Fibroblast of gingiva (primary cell): ENCODE measurements at regions not wholly inside any gene's neighbourhood (a gene's known extent, or its start where the extent isn't known, plus 50 kb on each side); places are given as distances from the start of the nearest gene placed in this dataset.
"Not testable (repeated sequence)": the region's sequence is repeated elsewhere in the genome, so short reads cannot be mapped to it uniquely, and the experiment has no call there.

ENCODE experiments used
- DNase-seq: peaks from one replicate; pipeline ENCODE4 v3.0.0-alpha.2; 2011; ENCODE audit warnings: low read depth

GRCh38 chr16:73951481-73951880 lies 345.1 kb upstream of the PSMD7 start:
- no peak for DNase-seq

- DNase-seq = peak; percentile 95
Measured at GRCh38 chr16:73949574-73950320, 346.9 kb upstream of the PSMD7 start.

- no peak for DNase-seq
Measured at GRCh38 chr16:73945631-73946030, 351.0 kb upstream of the PSMD7 start.

- DNase-seq = not testable (repeated sequence)
Measured at GRCh38 chr16:73943184-73943583, 353.4 kb upstream of the PSMD7 start.

- DNase-seq = not testable (repeated sequence)
Measured at GRCh38 chr16:73940786-73941185, 355.8 kb upstream of the PSMD7 start.

GRCh38 chr16:73923951-73924350 lies 372.7 kb upstream of the PSMD7 start:
- no peak for DNase-seq

GRCh38 chr16:73921295-73921694 lies 375.3 kb upstream of the PSMD7 start:
- DNase-seq = no peak

GRCh38 chr16:73916829-73917594 lies 379.6 kb upstream of the PSMD7 start:
- DNase-seq = peak; percentile 36

- no peak for DNase-seq
Measured at GRCh38 chr16:73915935-73916334, 380.7 kb upstream of the PSMD7 start.

- DNase-seq = peak; percentile 38
Measured at GRCh38 chr16:73915140-73915539, 381.5 kb upstream of the PSMD7 start.

- DNase-seq = no peak
Measured at GRCh38 chr16:73912850-73913249, 383.8 kb upstream of the PSMD7 start.

GRCh38 chr16:73912281-73912680 lies 384.3 kb upstream of the PSMD7 start:
- no peak for DNase-seq

- DNase-seq = no peak
Measured at GRCh38 chr16:73909529-73910035, 387.0 kb upstream of the PSMD7 start.

- DNase-seq = no peak
Measured at GRCh38 chr16:73891129-73891542, 405.5 kb upstream of the PSMD7 start.

- no peak for DNase-seq
Measured at GRCh38 chr16:73890186-73891128, 406.2 kb upstream of the PSMD7 start.

- no peak for DNase-seq
Measured at GRCh38 chr16:73888840-73889490, 407.6 kb upstream of the PSMD7 start.

- DNase-seq = no peak
Measured at GRCh38 chr16:73887911-73888310, 408.7 kb upstream of the PSMD7 start.

GRCh38 chr16:73886426-73886825 lies 410.2 kb upstream of the PSMD7 start:
- DNase-seq = no peak

- no peak for DNase-seq
Measured at GRCh38 chr16:73885319-73885718, 411.3 kb upstream of the PSMD7 start.

GRCh38 chr16:73883841-73884240 lies 412.8 kb upstream of the PSMD7 start:
- no peak for DNase-seq

- DNase-seq = no peak
Measured at GRCh38 chr16:73883126-73883525, 413.5 kb upstream of the PSMD7 start.

GRCh38 chr16:73882651-73883050 lies 414.0 kb upstream of the PSMD7 start:
- DNase-seq = no peak
